ENCODE measurements at regions not wholly inside any gene's neighbourhood (a gene's known extent, or its start where the extent isn't known, plus 50 kb on each side); places are given as distances from the start of the nearest gene placed in this dataset.

- no peak for DNase-seq (ENCODE audit: low read depth)
These were observed 84.7 kb downstream of the MRPL46 start for GRCh38 chr15:88382482-88382983.

GRCh38 chr15:88378188-88378637 lies 89.0 kb downstream of the MRPL46 start:
- DNase-seq (ENCODE audit: low read depth) = no peak

GRCh38 chr15:88377509-88377908 lies 89.7 kb downstream of the MRPL46 start:
- DNase-seq (ENCODE audit: low read depth) = no peak

- DNase-seq (ENCODE audit: low read depth) = peak; percentile 61
These were observed 90.5 kb downstream of the MRPL46 start for GRCh38 chr15:88376574-88377174.

GRCh38 chr15:88375234-88375927 lies 91.8 kb downstream of the MRPL46 start:
- peak; percentile 75 for DNase-seq (ENCODE audit: low read depth)

- no peak for DNase-seq (ENCODE audit: low read depth)
These were observed 102.1 kb downstream of the MRPL46 start for GRCh38 chr15:88365124-88365523.

GRCh38 chr15:88348579-88349230 lies 92.2 kb upstream of the NTRK3 start:
- no peak for DNase-seq (ENCODE audit: low read depth)

- DNase-seq (ENCODE audit: low read depth) = no peak
These were observed 89.4 kb upstream of the NTRK3 start for GRCh38 chr15:88345962-88346361.

GRCh38 chr15:88344786-88345185 lies 88.2 kb upstream of the NTRK3 start:
- no peak for DNase-seq (ENCODE audit: low read depth)

GRCh38 chr15:88342666-88343065 lies 86.1 kb upstream of the NTRK3 start:
- DNase-seq (ENCODE audit: low read depth) = peak; percentile 77

- DNase-seq (ENCODE audit: low read depth) = no peak
These were observed 85.1 kb upstream of the NTRK3 start for GRCh38 chr15:88341653-88342052.

GRCh38 chr15:88341006-88341405 lies 84.5 kb upstream of the NTRK3 start:
- DNase-seq (ENCODE audit: low read depth) = no peak

GRCh38 chr15:88337993-88338392 lies 81.5 kb upstream of the NTRK3 start:
- no peak for DNase-seq (ENCODE audit: low read depth)

- DNase-seq (ENCODE audit: low read depth) = no peak
These were observed 78.5 kb upstream of the NTRK3 start for GRCh38 chr15:88335074-88335473.

GRCh38 chr15:88334436-88334835 lies 77.9 kb upstream of the NTRK3 start:
- peak; percentile 45 for DNase-seq (ENCODE audit: low read depth)

GRCh38 chr15:88331291-88331690 lies 74.8 kb upstream of the NTRK3 start:
- no peak for DNase-seq (ENCODE audit: low read depth)

GRCh38 chr15:88326924-88327323 lies 70.4 kb upstream of the NTRK3 start:
- DNase-seq (ENCODE audit: low read depth) = no peak

- no peak for DNase-seq (ENCODE audit: low read depth)
These were observed 68.2 kb upstream of the NTRK3 start for GRCh38 chr15:88324741-88325065.

GRCh38 chr15:88323976-88324740 lies 67.6 kb upstream of the NTRK3 start:
- peak; percentile 53 for DNase-seq (ENCODE audit: low read depth)

GRCh38 chr15:88323468-88323867 lies 66.9 kb upstream of the NTRK3 start:
- DNase-seq (ENCODE audit: low read depth) = no peak

GRCh38 chr15:88322461-88322860 lies 65.9 kb upstream of the NTRK3 start:
- no peak for DNase-seq (ENCODE audit: low read depth)

- no peak for DNase-seq (ENCODE audit: low read depth)
These were observed 64.7 kb upstream of the NTRK3 start for GRCh38 chr15:88321271-88321670.

- no peak for DNase-seq (ENCODE audit: low read depth)
These were observed 60.0 kb upstream of the NTRK3 start for GRCh38 chr15:88316586-88316985.
